Activated T-helper 17 cell treated with anti-CD3 and anti-CD28 coated beads, Interleukin-2, amount 50 U/mL, for 72 hours (primary cell): ENCODE measurements at regions not wholly inside any gene's neighbourhood (a gene's known extent, or its start where the extent isn't known, plus 50 kb on each side); places are given as distances from the start of the nearest gene placed in this dataset.
"Not testable (repeated sequence)": the region's sequence is repeated elsewhere in the genome, so short reads cannot be mapped to it uniquely, and the experiment has no call there.

Experiments used
- ATAC-seq: fragments of 150-1000 bp; cut with Tn5 transposase; replicated peaks from 2 replicates; pipeline ENCODE4 v1.10.0; 2021; ENCODE audit warnings: mild to moderate bottlenecking, moderate library complexity
- H3K27ac Mint-ChIP-seq: one replicate; pipeline ENCODE4 v1.8.0; 2022; ENCODE audit warnings: mixed read lengths
- H3K27me3 Mint-ChIP-seq: one replicate; pipeline ENCODE4 v1.8.0; 2022; ENCODE audit warnings: mixed read lengths
- H3K36me3 Mint-ChIP-seq: one replicate; pipeline ENCODE4 v1.8.0; 2022; ENCODE audit warnings: low read depth, mild to moderate bottlenecking, mixed read lengths
- H3K4me1 Mint-ChIP-seq: one replicate; pipeline ENCODE4 v1.8.0; 2022; ENCODE audit warnings: mixed read lengths
- H3K4me3 Mint-ChIP-seq: one replicate; pipeline ENCODE4 v1.8.0; 2022; ENCODE audit warnings: mild to moderate bottlenecking, mixed read lengths
- H3K9me3 Mint-ChIP-seq: one replicate; pipeline ENCODE4 v1.8.0; 2022; ENCODE audit warnings: mixed read lengths

GRCh38 chr13:79974935-79975650 lies 365.8 kb downstream of the SPRY2 start:
- H3K36me3 Mint-ChIP-seq, H3K27ac Mint-ChIP-seq, ATAC-seq, H3K4me1 Mint-ChIP-seq, H3K27me3 Mint-ChIP-seq, H3K4me3 Mint-ChIP-seq: not testable (repeated sequence)
- peaks cover 23% of the 10 kb centered on the region for H3K9me3 Mint-ChIP-seq

GRCh38 chr13:79973533-79973963 lies 367.4 kb downstream of the SPRY2 start:
- Mint-ChIP-seq H3K27ac (no peak overlapping the region), H3K4me1 (no peaks in the 10 kb centered on the region), H3K36me3 (no peaks in the 10 kb centered on the region), H3K9me3 (peaks cover 18% of the 10 kb centered on the region), H3K4me3 (no peak overlapping the region), H3K27me3 (no peaks in the 10 kb centered on the region)
- no peak for ATAC-seq

- ATAC-seq = no peak
- Mint-ChIP-seq H3K9me3 (peaks cover 7% of the 10 kb centered on the region), H3K36me3 (no peaks in the 10 kb centered on the region), H3K4me1 (no peaks in the 10 kb centered on the region), H3K4me3 (no peak overlapping the region), H3K27ac (no peak overlapping the region), H3K27me3 (no peaks in the 10 kb centered on the region)
Observed at GRCh38 chr13:79972066-79972569, 368.8 kb downstream of the SPRY2 start.

- H3K36me3 Mint-ChIP-seq = no peaks in the 10 kb centered on the region
- H3K4me3 Mint-ChIP-seq = no peak overlapping the region
- no peaks in the 10 kb centered on the region for H3K4me1 Mint-ChIP-seq
- no peak overlapping the region for H3K27ac Mint-ChIP-seq
- peaks cover 8% of the 10 kb centered on the region for H3K9me3 Mint-ChIP-seq
- no peak for ATAC-seq
- H3K27me3 Mint-ChIP-seq = no peaks in the 10 kb centered on the region
Observed at GRCh38 chr13:79966493-79966895, 374.4 kb downstream of the SPRY2 start.

GRCh38 chr13:79966059-79966458 lies 374.9 kb downstream of the SPRY2 start:
- no peak for ATAC-seq
- Mint-ChIP-seq H3K27ac (no peak overlapping the region), H3K36me3 (no peaks in the 10 kb centered on the region), H3K4me3 (no peak overlapping the region), H3K27me3 (no peaks in the 10 kb centered on the region), H3K4me1 (no peaks in the 10 kb centered on the region), H3K9me3 (peaks cover 11% of the 10 kb centered on the region)

GRCh38 chr13:79946556-79946955 lies 394.4 kb downstream of the SPRY2 start:
- peaks cover 14% of the 10 kb centered on the region for H3K9me3 Mint-ChIP-seq
- H3K36me3 Mint-ChIP-seq = no peaks in the 10 kb centered on the region
- no peak for ATAC-seq
- H3K4me3 Mint-ChIP-seq = no peak overlapping the region
- no peaks in the 10 kb centered on the region for H3K27me3 Mint-ChIP-seq
- no peak overlapping the region for H3K27ac Mint-ChIP-seq
- H3K4me1 Mint-ChIP-seq = no peaks in the 10 kb centered on the region

GRCh38 chr13:79943346-79944023 lies 397.4 kb downstream of the SPRY2 start:
- Mint-ChIP-seq H3K27me3 (no peaks in the 10 kb centered on the region), H3K36me3 (no peaks in the 10 kb centered on the region), H3K27ac (no peak overlapping the region), H3K4me3 (no peak overlapping the region), H3K4me1 (no peaks in the 10 kb centered on the region), H3K9me3 (peaks cover 22% of the 10 kb centered on the region)
- no peak for ATAC-seq

GRCh38 chr13:79941752-79942151 lies 399.2 kb downstream of the SPRY2 start:
- Mint-ChIP-seq H3K9me3 (peaks cover 22% of the 10 kb centered on the region), H3K27me3 (no peaks in the 10 kb centered on the region), H3K27ac (no peak overlapping the region), H3K36me3 (no peaks in the 10 kb centered on the region), H3K4me3 (no peak overlapping the region), H3K4me1 (no peaks in the 10 kb centered on the region)
- no peak for ATAC-seq

- no peak for ATAC-seq
- Mint-ChIP-seq H3K27me3 (no peaks in the 10 kb centered on the region), H3K9me3 (peaks cover 18% of the 10 kb centered on the region), H3K4me3 (no peak overlapping the region), H3K27ac (no peak overlapping the region), H3K36me3 (no peaks in the 10 kb centered on the region), H3K4me1 (no peaks in the 10 kb centered on the region)
Observed at GRCh38 chr13:79939689-79940088, 401.2 kb downstream of the SPRY2 start.

- H3K4me3 Mint-ChIP-seq = no peak overlapping the region
- no peak for ATAC-seq
Observed at GRCh38 chr13:79937771-79938216, 403.1 kb downstream of the SPRY2 start.

GRCh38 chr13:79937311-79937710 lies 403.6 kb downstream of the SPRY2 start:
- Mint-ChIP-seq H3K36me3 (no peaks in the 10 kb centered on the region), H3K27me3 (no peaks in the 10 kb centered on the region), H3K27ac (no peak overlapping the region), H3K9me3 (peaks cover 13% of the 10 kb centered on the region), H3K4me1 (no peaks in the 10 kb centered on the region), H3K4me3 (no peak overlapping the region)
- ATAC-seq = no peak

More at GRCh38 chr13:79937771-79938216, 403.1 kb downstream of the SPRY2 start:
- peaks cover 13% of the 10 kb centered on the region for H3K9me3 Mint-ChIP-seq
- H3K27ac Mint-ChIP-seq = no peak overlapping the region
- no peaks in the 10 kb centered on the region for H3K4me1 Mint-ChIP-seq
- no peaks in the 10 kb centered on the region for H3K27me3 Mint-ChIP-seq
- no peaks in the 10 kb centered on the region for H3K36me3 Mint-ChIP-seq

GRCh38 chr13:79936368-79937136 lies 404.4 kb downstream of the SPRY2 start:
- Mint-ChIP-seq H3K27ac (no peak overlapping the region), H3K4me3 (no peak overlapping the region), H3K9me3 (peaks cover 8% of the 10 kb centered on the region), H3K36me3 (no peaks in the 10 kb centered on the region), H3K4me1 (no peaks in the 10 kb centered on the region), H3K27me3 (no peaks in the 10 kb centered on the region)
- ATAC-seq = no peak

GRCh38 chr13:79935121-79935520 lies 405.8 kb downstream of the SPRY2 start:
- Mint-ChIP-seq H3K36me3 (no peaks in the 10 kb centered on the region), H3K9me3 (peaks cover 4% of the 10 kb centered on the region), H3K27me3 (no peaks in the 10 kb centered on the region)

GRCh38 chr13:79933389-79933788 lies 407.5 kb downstream of the SPRY2 start:
- Mint-ChIP-seq H3K27me3 (no peaks in the 10 kb centered on the region), H3K36me3 (no peaks in the 10 kb centered on the region), H3K9me3 (peaks cover 4% of the 10 kb centered on the region), H3K4me3 (no peak overlapping the region), H3K27ac (no peak overlapping the region), H3K4me1 (no peaks in the 10 kb centered on the region)
- ATAC-seq = no peak

More at GRCh38 chr13:79935121-79935520, 405.8 kb downstream of the SPRY2 start:
- Mint-ChIP-seq H3K4me1 (no peaks in the 10 kb centered on the region), H3K27ac (no peak overlapping the region), H3K4me3 (no peak overlapping the region)
- no peak for ATAC-seq
